ENCODE measurements at regions not wholly inside any gene's neighbourhood (a gene's known extent, or its start where the extent isn't known, plus 50 kb on each side); places are given as distances from the start of the nearest gene placed in this dataset.

- TF ChIP-seq NFIC (IDR thresholded peaks at IDR 0.05; ENCODE audit: low read depth, low read length) (no peak), SREBF1 (IDR thresholded peaks at IDR 0.05; ENCODE audit: low read length) (no peak)
Measured at GRCh38 chr11:39209981-39210380, 2249.5 kb downstream of the LRRC4C start (continued).

- ATAC-seq = no peak
- no peak overlapping the region for H3K4me3 ChIP-seq
- no peak for DNase-seq (ENCODE audit: low read depth, low spot score)
- H4K20me1 ChIP-seq (ENCODE audit: control insufficient read depth, insufficient read depth) = no peaks in the 10 kb centered on the region
- ChIA-PET RAD21 (ENCODE audit: unreplicated experiment) (no interaction called here), POLR2A (no interaction called here), CTCF (no interaction called here), SMC1A (ENCODE audit: uncharacterized antibody, unreplicated experiment) (no interaction called here)
- H3K9ac ChIP-seq (ENCODE audit: control insufficient read depth, insufficient read depth, low read length) = no peak overlapping the region
- H3K4me2 ChIP-seq (ENCODE audit: control insufficient read depth, insufficient read depth) = no peak overlapping the region
- BruUV-seq (replicated peaks) = no TSS peak
- no peak overlapping the region for H3K27ac ChIP-seq (ENCODE audit: control insufficient read depth, insufficient read depth)
- H3K9me3 ChIP-seq (replicated peaks; ENCODE audit: control insufficient read depth, insufficient read depth, low read length) = no peaks in the 10 kb centered on the region
- H3K4me1 ChIP-seq (ENCODE audit: control insufficient read depth, insufficient read depth, low read length) = no peaks in the 10 kb centered on the region
- H3K27me3 ChIP-seq (replicated peaks in 1 of 2; ENCODE audit: control insufficient read depth in 2 of 2, insufficient read depth in 2 of 2, low read length in 1 of 2) = no peaks in the 10 kb centered on the region
- in situ Hi-C loops (cut with MboI) = no loop called here
- H2AFZ ChIP-seq (ENCODE audit: control insufficient read depth, low read depth, low read length) = no peak overlapping the region
- H3K79me2 ChIP-seq (ENCODE audit: control insufficient read depth, insufficient read depth, low read length) = no peaks in the 10 kb centered on the region
- H3K36me3 ChIP-seq (ENCODE audit: control insufficient read depth in 2 of 2, insufficient read depth in 2 of 2, low read length in 1 of 2) = no peaks in the 10 kb centered on the region
- no peak for FAIRE-seq
- intact Hi-C loops (cut with micrococcal nuclease; ENCODE audit: unreplicated experiment) = no loop called here
- WGBS (ENCODE audit: insufficient coverage, insufficient replicate concordance, low lambda C conversion rate, missing lambda C conversion rate) = 15% methylated on average over 3 of the region's 3 CpGs
- no peak for TF ChIP-seq CHD4 (IDR thresholded peaks at IDR 0.05)
- no peak for TF ChIP-seq STAT3 (IDR thresholded peaks at IDR 0.05; ENCODE audit: low read depth, low read length)
- TF ChIP-seq BCL3 (IDR thresholded peaks at IDR 0.05; ENCODE audit: borderline replicate concordance, insufficient read depth, low read depth, low read length, poor library complexity, severe bottlenecking) = no peak
- no peak for TF ChIP-seq MTA3 (IDR thresholded peaks at IDR 0.05; ENCODE audit: borderline replicate concordance, low read length)
- TF ChIP-seq SMC3 (IDR thresholded peaks at IDR 0.05; ENCODE audit: borderline replicate concordance, low read length) = no peak
- no peak for TF ChIP-seq ETV6 (conservative IDR thresholded peaks at IDR 0.05 in 1 of 2, IDR thresholded peaks at IDR 0.05 in 1 of 2; ENCODE audit: borderline replicate concordance in 1 of 2, low read depth in 1 of 2)
- TF ChIP-seq FOXK2 (IDR thresholded peaks at IDR 0.05) = no peak
- no peak for TF ChIP-seq ZZZ3 (IDR thresholded peaks at IDR 0.05; ENCODE audit: control insufficient read depth, insufficient read length, low read depth)
- TF ChIP-seq REST (IDR thresholded peaks at IDR 0.05; ENCODE audit: low read depth, low read length) = no peak
- no peak for TF ChIP-seq RBBP5 (conservative IDR thresholded peaks at IDR 0.05)
- TF ChIP-seq SMAD5 (IDR thresholded peaks at IDR 0.05; ENCODE audit: low read depth) = no peak
- no peak for TF ChIP-seq TCF3 (IDR thresholded peaks at IDR 0.05; ENCODE audit: borderline replicate concordance, insufficient read depth, low read depth, low read length)
Measured at GRCh38 chr11:39205236-39205995, 2254.0 kb downstream of the LRRC4C start.

Measured in GM12878 (cell line).